ENCODE measurements at regions not wholly inside any gene's neighbourhood (a gene's known extent, or its start where the extent isn't known, plus 50 kb on each side); places are given as distances from the start of the nearest gene placed in this dataset.

DNA sequence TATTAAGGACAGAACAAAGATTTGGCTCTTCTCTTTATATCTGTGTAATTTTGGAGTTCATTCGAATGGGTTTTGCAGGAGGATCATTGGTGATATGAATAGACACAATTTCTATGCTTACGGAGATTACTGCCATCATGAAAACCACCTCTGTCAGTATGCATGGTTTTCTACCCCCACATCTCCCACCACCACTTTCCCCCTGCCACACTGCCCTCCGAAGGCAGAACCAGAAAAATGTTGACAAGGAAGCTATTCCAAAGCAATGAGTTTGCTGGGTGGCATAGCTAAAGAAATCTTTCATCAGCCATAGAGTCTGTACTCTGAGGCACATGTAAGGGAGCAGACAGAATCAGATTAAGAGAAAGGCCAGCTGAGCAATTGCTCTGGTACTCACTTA lies 567.3 kb upstream of the ACTRT1 start:
- Histone ChIP-seq H3K9me2 (ENCODE audit: insufficient read depth, low read length) (no peaks in the 10 kb centered on the region), H3K36me3 (ENCODE audit: insufficient read depth, low read length) (no peaks in the 10 kb centered on the region), H3K27ac (ENCODE audit: low read length) (no peak overlapping the region), H3K9me3 (ENCODE audit: low read length) (no peaks in the 10 kb centered on the region), H3K9ac (ENCODE audit: low read length) (no peak overlapping the region), H3K4me3 (ENCODE audit: low read length) (no peak overlapping the region), H3K79me2 (replicated peaks; ENCODE audit: insufficient read depth, low read length) (no peaks in the 10 kb centered on the region), H2AFZ (ENCODE audit: low read depth, low read length) (no peak overlapping the region), H3F3A (ENCODE audit: insufficient read depth, low read length, poor library complexity, severe bottlenecking) (no peaks in the 10 kb centered on the region), H3K4me2 (ENCODE audit: low read length) (no peak overlapping the region), H3K27me3 (ENCODE audit: insufficient read depth, low read depth, low read length) (no peaks in the 10 kb centered on the region), H4K20me1 (ENCODE audit: insufficient read depth) (no peaks in the 10 kb centered on the region)
- TF ChIP-seq SMC3 (conservative IDR thresholded peaks at IDR 0.05; ENCODE audit: poor library complexity): no peak
- TF ChIP-seq EP300 (conservative IDR thresholded peaks at IDR 0.05; ENCODE audit: poor library complexity, severe bottlenecking): no peak
- no peak for TF ChIP-seq RAD21 (conservative IDR thresholded peaks at IDR 0.05)
- TF ChIP-seq, protein P1, sequence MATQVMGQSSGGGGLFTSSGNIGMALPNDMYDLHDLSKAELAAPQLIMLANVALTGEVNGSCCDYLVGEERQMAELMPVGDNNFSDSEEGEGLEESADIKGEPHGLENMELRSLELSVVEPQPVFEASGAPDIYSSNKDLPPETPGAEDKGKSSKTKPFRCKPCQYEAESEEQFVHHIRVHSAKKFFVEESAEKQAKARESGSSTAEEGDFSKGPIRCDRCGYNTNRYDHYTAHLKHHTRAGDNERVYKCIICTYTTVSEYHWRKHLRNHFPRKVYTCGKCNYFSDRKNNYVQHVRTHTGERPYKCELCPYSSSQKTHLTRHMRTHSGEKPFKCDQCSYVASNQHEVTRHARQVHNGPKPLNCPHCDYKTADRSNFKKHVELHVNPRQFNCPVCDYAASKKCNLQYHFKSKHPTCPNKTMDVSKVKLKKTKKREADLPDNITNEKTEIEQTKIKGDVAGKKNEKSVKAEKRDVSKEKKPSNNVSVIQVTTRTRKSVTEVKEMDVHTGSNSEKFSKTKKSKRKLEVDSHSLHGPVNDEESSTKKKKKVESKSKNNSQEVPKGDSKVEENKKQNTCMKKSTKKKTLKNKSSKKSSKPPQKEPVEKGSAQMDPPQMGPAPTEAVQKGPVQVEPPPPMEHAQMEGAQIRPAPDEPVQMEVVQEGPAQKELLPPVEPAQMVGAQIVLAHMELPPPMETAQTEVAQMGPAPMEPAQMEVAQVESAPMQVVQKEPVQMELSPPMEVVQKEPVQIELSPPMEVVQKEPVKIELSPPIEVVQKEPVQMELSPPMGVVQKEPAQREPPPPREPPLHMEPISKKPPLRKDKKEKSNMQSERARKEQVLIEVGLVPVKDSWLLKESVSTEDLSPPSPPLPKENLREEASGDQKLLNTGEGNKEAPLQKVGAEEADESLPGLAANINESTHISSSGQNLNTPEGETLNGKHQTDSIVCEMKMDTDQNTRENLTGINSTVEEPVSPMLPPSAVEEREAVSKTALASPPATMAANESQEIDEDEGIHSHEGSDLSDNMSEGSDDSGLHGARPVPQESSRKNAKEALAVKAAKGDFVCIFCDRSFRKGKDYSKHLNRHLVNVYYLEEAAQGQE (IDR thresholded peaks at IDR 0.05; ENCODE audit: borderline replicate concordance): no peak
- TF ChIP-seq MXI1 (conservative IDR thresholded peaks at IDR 0.05; ENCODE audit: poor library complexity, severe bottlenecking): no peak
- no peak for TF ChIP-seq TAF1 (IDR thresholded peaks at IDR 0.05; ENCODE audit: low read depth)
- TF ChIP-seq EZH2 (IDR thresholded peaks at IDR 0.05; ENCODE audit: borderline replicate concordance, insufficient read depth, low read length, poor library complexity, severe bottlenecking): no peak
- no peak for TF ChIP-seq POLR2AphosphoS5 (IDR thresholded peaks at IDR 0.05)
- no peak for TF ChIP-seq CTCF (IDR thresholded peaks at IDR 0.05; ENCODE audit: poor library complexity, severe bottlenecking)

DNA sequence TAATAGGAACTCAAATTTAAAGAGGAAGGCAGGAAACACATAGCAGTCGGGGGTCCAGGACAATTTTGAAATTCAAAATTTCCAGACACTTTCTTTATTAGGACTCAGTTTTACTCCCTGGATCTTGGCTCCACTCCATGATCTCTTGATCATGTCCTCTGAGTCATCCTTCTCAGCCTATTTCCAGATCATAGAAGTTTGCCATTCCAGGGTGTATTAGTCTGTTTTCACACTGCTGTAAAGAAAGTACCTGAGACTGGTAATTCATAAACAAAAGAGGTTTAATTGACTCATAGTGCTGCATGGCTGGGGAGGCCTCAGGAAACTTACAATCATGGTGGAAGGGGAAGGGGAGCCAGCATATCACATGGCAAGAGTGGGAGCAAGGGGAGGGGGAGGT lies 564.7 kb upstream of the ACTRT1 start:
- H3K4me3 ChIP-seq (ENCODE audit: low read length): no peak overlapping the region

More for the DNA sequence above, 564.7 kb upstream of the ACTRT1 start:
- Histone ChIP-seq H3K27ac (ENCODE audit: low read length) (no peak overlapping the region), H3K36me3 (ENCODE audit: insufficient read depth, low read length) (no peaks in the 10 kb centered on the region), H3K4me2 (ENCODE audit: low read length) (no peak overlapping the region), H3K9me3 (ENCODE audit: low read length) (no peaks in the 10 kb centered on the region), H3K9ac (ENCODE audit: low read length) (no peak overlapping the region), H2AFZ (ENCODE audit: low read depth, low read length) (no peak overlapping the region), H3K27me3 (ENCODE audit: insufficient read depth, low read depth, low read length) (no peaks in the 10 kb centered on the region), H4K20me1 (ENCODE audit: insufficient read depth) (no peaks in the 10 kb centered on the region), H3K79me2 (replicated peaks; ENCODE audit: insufficient read depth, low read length) (no peaks in the 10 kb centered on the region), H3K9me2 (ENCODE audit: insufficient read depth, low read length) (no peaks in the 10 kb centered on the region), H3F3A (ENCODE audit: insufficient read depth, low read length, poor library complexity, severe bottlenecking) (no peaks in the 10 kb centered on the region)
- TF ChIP-seq MXI1 (conservative IDR thresholded peaks at IDR 0.05; ENCODE audit: poor library complexity, severe bottlenecking) (no peak), EP300 (conservative IDR thresholded peaks at IDR 0.05; ENCODE audit: poor library complexity, severe bottlenecking) (no peak), POLR2AphosphoS5 (IDR thresholded peaks at IDR 0.05) (no peak), EZH2 (IDR thresholded peaks at IDR 0.05; ENCODE audit: borderline replicate concordance, insufficient read depth, low read length, poor library complexity, severe bottlenecking) (no peak), TAF1 (IDR thresholded peaks at IDR 0.05; ENCODE audit: low read depth) (no peak), SMC3 (conservative IDR thresholded peaks at IDR 0.05; ENCODE audit: poor library complexity) (no peak), RAD21 (conservative IDR thresholded peaks at IDR 0.05) (no peak), CTCF (IDR thresholded peaks at IDR 0.05; ENCODE audit: poor library complexity, severe bottlenecking) (no peak)
- TF ChIP-seq, protein P1 (IDR thresholded peaks at IDR 0.05; ENCODE audit: borderline replicate concordance): no peak
